ENCODE measurements at regions not wholly inside any gene's neighbourhood (a gene's known extent, or its start where the extent isn't known, plus 50 kb on each side); places are given as distances from the start of the nearest gene placed in this dataset.

DNA sequence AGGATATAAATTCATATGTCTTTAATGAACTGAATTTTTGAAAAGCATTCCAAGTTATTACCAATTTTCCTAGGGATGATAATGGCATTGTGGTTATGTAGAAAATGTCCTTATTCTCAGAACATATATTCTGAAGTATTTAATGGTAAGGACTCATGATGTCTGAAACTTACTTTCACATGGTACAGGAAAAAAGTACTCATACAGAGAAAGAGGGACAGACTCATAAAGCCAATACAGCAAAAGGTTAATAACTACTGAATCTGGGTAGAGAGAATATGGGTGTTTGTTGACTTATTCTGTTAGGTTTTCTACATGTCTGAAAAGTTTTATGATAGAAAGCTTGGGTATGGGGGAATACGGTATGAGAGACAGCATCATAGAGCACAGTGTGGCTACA lies 84.3 kb upstream of the SERTAD2 start:
- no peak for TF ChIP-seq CTCF (IDR thresholded peaks at IDR 0.05)
- TF ChIP-seq POLR2A (IDR thresholded peaks at IDR 0.05): no peak
